CD14-positive monocyte (primary cell): ENCODE measurements at regions not wholly inside any gene's neighbourhood (a gene's known extent, or its start where the extent isn't known, plus 50 kb on each side); places are given as distances from the start of the nearest gene placed in this dataset.

Source experiments
- DNase-seq, 3 donors: peaks; one replicate each; pipeline ENCODE4 v3.0.0-alpha.2; 2011 to 2022
- H2AFZ ChIP-seq: 2 replicates; pipeline ENCODE4 v1.6.0; 2012; ENCODE audit warnings: mild to moderate bottlenecking, low read depth, low read length, inconsistent platforms; ENCODE audit not compliant: insufficient read depth, poor library complexity, severe bottlenecking
- H3K27ac ChIP-seq, 2 donors: 1 replicate in 1 of 2; 2 replicates in 1 of 2; pipeline ENCODE4 v1.5.1; 2012 to 2013; ENCODE audit warnings: low read length in 2 of 2, control low read depth in 1 of 2, inconsistent platforms in 1 of 2, low read depth in 1 of 2, mild to moderate bottlenecking in 1 of 2
- H3K27me3 ChIP-seq, 2 donors: one replicate each; pipeline versions ENCODE4 v1.6.0 to v1.6.1; 2011 to 2013; ENCODE audit warnings: low read length in 2 of 2; ENCODE audit not compliant: control insufficient read depth in 2 of 2, insufficient read depth in 2 of 2
- H3K36me3 ChIP-seq, 2 donors: replicated peaks in 1 of 2; 1 replicate in 1 of 2; 2 replicates in 1 of 2; pipeline versions ENCODE4 v1.5.1 to v1.6.1; 2012 to 2013; ENCODE audit warnings: low read length in 2 of 2, control low read depth in 1 of 2, inconsistent platforms in 1 of 2, mild to moderate bottlenecking in 1 of 2; ENCODE audit not compliant: insufficient read depth in 2 of 2, control insufficient read depth in 1 of 2
- H3K4me1 ChIP-seq, 2 donors: 1 replicate in 1 of 2; 2 replicates in 1 of 2; pipeline versions ENCODE4 v1.5.1 to v1.6.1; 2012 to 2013; ENCODE audit warnings: low read length in 2 of 2, control low read depth in 1 of 2, inconsistent platforms in 1 of 2, mild to moderate bottlenecking in 1 of 2, moderate library complexity in 1 of 2; ENCODE audit not compliant: insufficient read depth in 2 of 2, control insufficient read depth in 1 of 2
- H3K4me2 ChIP-seq: replicated peaks from 2 replicates; pipeline ENCODE3; 2012; ENCODE audit warnings: low read length, moderate library complexity, mild to moderate bottlenecking; ENCODE audit not compliant: poor library complexity, severe bottlenecking; ENCODE audit errors: extremely low read depth
- H3K4me3 ChIP-seq, 3 experiments: fragments of 200-600 bp in 1 of 3; sonication (generic) in 1 of 3; replicated peaks in 1 of 3; 1 replicate in 2 of 3; 2 replicates in 1 of 3; pipeline ENCODE4 v1.5.1; 2011 to 2013; ENCODE audit warnings: low read length in 3 of 3, mild to moderate bottlenecking in 3 of 3, control low read depth in 2 of 3, low read depth in 2 of 3, inconsistent platforms in 1 of 3, moderate library complexity in 1 of 3
- H3K79me2 ChIP-seq: 2 replicates; pipeline ENCODE4 v1.6.0; 2012; ENCODE audit warnings: mild to moderate bottlenecking, control low read depth, inconsistent platforms, low read length, moderate library complexity; ENCODE audit not compliant: insufficient read depth
- H3K9ac ChIP-seq: 2 replicates; pipeline ENCODE4 v1.6.0; 2017; ENCODE audit warnings: low read length, mild to moderate bottlenecking; ENCODE audit not compliant: insufficient read depth, poor library complexity, severe bottlenecking
- H3K9me3 ChIP-seq, 2 donors: replicated peaks in 1 of 2; 1 replicate in 1 of 2; 2 replicates in 1 of 2; pipeline versions ENCODE4 v1.5.1 to v1.6.1; 2012 to 2013; ENCODE audit warnings: low read length in 2 of 2, control low read depth in 1 of 2; ENCODE audit not compliant: control insufficient read depth in 1 of 2, insufficient read depth in 1 of 2
- H4K20me1 ChIP-seq: 2 replicates; pipeline ENCODE4 v1.6.0; 2012; ENCODE audit warnings: mild to moderate bottlenecking, low read length, control low read depth, moderate library complexity; ENCODE audit not compliant: insufficient read depth
- H3K27ac Mint-ChIP-seq, 7 donors: one replicate each; pipeline ENCODE4 v1.8.0; 2020; ENCODE audit warnings: mild to moderate bottlenecking in 7 of 7, mixed read lengths in 7 of 7, moderate library complexity in 6 of 7, inconsistent platforms in 2 of 7
- H3K27me3 Mint-ChIP-seq, 3 donors: one replicate each; pipeline ENCODE4 v1.8.0; 2021 to 2022; ENCODE audit warnings: low read depth in 3 of 3, mild to moderate bottlenecking in 3 of 3, mixed read lengths in 3 of 3, moderate library complexity in 3 of 3, inconsistent platforms in 1 of 3
- H3K36me3 Mint-ChIP-seq, 2 donors: one replicate each; pipeline ENCODE4 v1.8.0; 2020; ENCODE audit warnings: mixed read lengths in 2 of 2, inconsistent platforms in 1 of 2, mild to moderate bottlenecking in 1 of 2
- H3K4me1 Mint-ChIP-seq: one replicate; pipeline ENCODE4 v1.8.0; 2020; ENCODE audit warnings: mild to moderate bottlenecking, mixed read lengths
- H3K4me3 Mint-ChIP-seq, 2 donors: one replicate each; pipeline ENCODE4 v1.8.0; 2020; ENCODE audit warnings: mild to moderate bottlenecking in 2 of 2, mixed read lengths in 2 of 2, moderate library complexity in 1 of 2
- H3K9me3 Mint-ChIP-seq, 7 donors: one replicate each; pipeline ENCODE4 v1.8.0; 2020 to 2022; ENCODE audit warnings: mixed read lengths in 7 of 7, mild to moderate bottlenecking in 6 of 7, moderate library complexity in 6 of 7, inconsistent platforms in 2 of 7
- CTCF ChIP-seq: fragments of 200-600 bp; IDR thresholded peaks from one replicate; pipeline ENCODE4 v1.8.0; 2022; ENCODE audit warnings: antibody characterized with exemption, mild to moderate bottlenecking
- WGBS: methylation state at CpG from one replicate; pipeline ENCODE4 v1.1.5; 2013; ENCODE audit warnings: missing lambda C conversion rate; ENCODE audit not compliant: insufficient coverage; 5-methylcytosine and 5-hydroxymethylcytosine counted together
- intact Hi-C, 2 donors: fragments of 100-400 bp; cut with micrococcal nuclease; formaldehyde crosslinking; loops; one replicate each; pipeline versions ENCODE4 v1.15.0 to v1.15.1; 2023

DNA sequence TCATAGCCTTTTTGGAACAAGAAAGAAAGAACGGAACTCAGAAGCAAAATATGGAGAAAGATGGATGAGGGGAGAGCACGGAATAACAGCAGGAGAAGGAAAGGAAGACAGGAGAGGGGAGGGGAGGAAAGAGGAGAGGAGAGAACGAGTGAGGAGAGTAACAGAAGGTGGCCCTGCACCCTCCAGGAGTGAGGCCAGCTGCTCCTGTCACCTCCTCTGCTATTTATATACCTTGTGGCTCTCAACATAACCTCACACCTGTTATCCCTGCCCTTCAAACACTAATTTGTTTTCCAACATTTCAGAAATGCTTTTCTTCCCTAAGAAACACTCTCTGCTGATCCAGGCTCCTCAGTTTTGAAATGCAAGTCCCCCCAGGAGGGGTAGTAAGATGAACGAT is 53.4 kb upstream of the ATP2B2 start:
- Histone ChIP-seq H2AFZ (no peak overlapping the region), H3K9me3 (no peaks in the 10 kb centered on the region), H4K20me1 (no peaks in the 10 kb centered on the region), H3K4me2 (no peak overlapping the region), H3K27me3 (no peaks in the 10 kb centered on the region), H3K79me2 (no peaks in the 10 kb centered on the region), H3K9ac (no peak overlapping the region), H3K27ac (no peak overlapping the region), H3K4me1 (no peaks in the 10 kb centered on the region), H3K4me3 (no peak overlapping the region), H3K36me3 (no peaks in the 10 kb centered on the region)
- no CpG with 5 or more reads among the region's 4 CpGs for WGBS
- Mint-ChIP-seq H3K4me3 (no peak overlapping the region), H3K4me1 (peaks cover 5% of the 10 kb centered on the region), H3K27me3 (peaks cover 7 to 12% (median 11%) of the 10 kb centered on the region in 3 donors), H3K9me3 (peaks cover 0 to 12% (median 5%) of the 10 kb centered on the region in 7 donors), H3K27ac (no peak overlapping the region), H3K36me3 (no peaks in the 10 kb centered on the region)
- no peak for DNase-seq
- intact Hi-C loops, result no loop called here
- no peak for TF ChIP-seq CTCF

DNA sequence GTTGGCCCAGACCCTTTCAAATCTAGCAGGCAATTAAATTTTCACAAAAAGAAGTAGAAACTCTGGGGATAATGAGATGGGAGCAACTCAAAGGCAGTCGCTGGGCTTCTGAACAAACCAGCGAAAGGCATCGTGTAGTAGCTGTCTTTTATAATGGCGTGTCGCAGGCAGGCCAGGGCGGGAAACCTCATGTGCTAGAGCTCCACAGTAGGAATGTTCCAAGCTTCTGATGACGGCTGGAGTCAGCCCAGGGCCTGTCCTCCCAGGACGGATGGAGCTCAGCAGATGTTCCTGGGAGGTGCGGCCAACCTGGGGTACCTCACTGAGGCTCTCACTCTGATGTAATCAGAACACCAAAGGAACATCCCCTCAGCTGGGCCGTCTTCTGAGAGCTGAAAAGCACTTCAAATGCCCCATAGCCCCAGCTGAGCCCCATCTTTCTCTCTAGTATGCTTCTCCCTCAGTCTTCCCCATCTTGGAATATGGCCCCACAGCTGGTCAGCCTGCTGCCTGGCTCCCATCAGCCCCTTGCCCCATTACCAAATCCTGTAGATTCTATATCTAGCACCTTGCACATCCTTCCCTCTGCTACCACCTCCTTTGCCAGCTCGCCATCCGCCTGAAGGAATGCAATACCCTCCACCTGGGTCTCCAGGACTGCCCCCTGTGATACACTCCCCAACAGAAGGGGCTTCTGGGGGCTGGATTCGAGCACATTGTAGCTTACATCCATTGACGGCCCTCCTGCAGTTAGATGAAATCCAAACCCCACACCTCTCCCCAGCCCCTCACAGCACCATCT is 54.9 kb upstream of the ATP2B2 start:
- 87% methylated on average over 13 of the region's 14 CpGs for WGBS
- H3K27me3 Mint-ChIP-seq, result peaks cover 8 to 13% (median 12%) of the 10 kb centered on the region in 3 donors
- H3K9ac ChIP-seq, result no peak overlapping the region
- H3K4me2 ChIP-seq, result no peak overlapping the region
- H3K9me3 Mint-ChIP-seq, result peaks cover 0 to 14% (median 6%) of the 10 kb centered on the region in 7 donors
- no peak for DNase-seq
- no peaks in the 10 kb centered on the region for H3K9me3 ChIP-seq
- no peaks in the 10 kb centered on the region for H3K36me3 ChIP-seq
- H3K4me1 ChIP-seq, result no peaks in the 10 kb centered on the region
- H3K4me3 Mint-ChIP-seq, result no peak overlapping the region
- no peak overlapping the region for H2AFZ ChIP-seq
- no peaks in the 10 kb centered on the region for H3K36me3 Mint-ChIP-seq
- no peak overlapping the region for H3K27ac Mint-ChIP-seq
- no peaks in the 10 kb centered on the region for H3K79me2 ChIP-seq
- no peak overlapping the region for H3K4me3 ChIP-seq
- intact Hi-C loops, result no loop called here
- H3K4me1 Mint-ChIP-seq, result peaks cover 5% of the 10 kb centered on the region
- H3K27ac ChIP-seq, result no peak overlapping the region
- no peaks in the 10 kb centered on the region for H3K27me3 ChIP-seq
- H4K20me1 ChIP-seq, result no peaks in the 10 kb centered on the region
- no peak for TF ChIP-seq CTCF
